ENCODE measurements at regions not wholly inside any gene's neighbourhood (a gene's known extent, or its start where the extent isn't known, plus 50 kb on each side); places are given as distances from the start of the nearest gene placed in this dataset.

DNA sequence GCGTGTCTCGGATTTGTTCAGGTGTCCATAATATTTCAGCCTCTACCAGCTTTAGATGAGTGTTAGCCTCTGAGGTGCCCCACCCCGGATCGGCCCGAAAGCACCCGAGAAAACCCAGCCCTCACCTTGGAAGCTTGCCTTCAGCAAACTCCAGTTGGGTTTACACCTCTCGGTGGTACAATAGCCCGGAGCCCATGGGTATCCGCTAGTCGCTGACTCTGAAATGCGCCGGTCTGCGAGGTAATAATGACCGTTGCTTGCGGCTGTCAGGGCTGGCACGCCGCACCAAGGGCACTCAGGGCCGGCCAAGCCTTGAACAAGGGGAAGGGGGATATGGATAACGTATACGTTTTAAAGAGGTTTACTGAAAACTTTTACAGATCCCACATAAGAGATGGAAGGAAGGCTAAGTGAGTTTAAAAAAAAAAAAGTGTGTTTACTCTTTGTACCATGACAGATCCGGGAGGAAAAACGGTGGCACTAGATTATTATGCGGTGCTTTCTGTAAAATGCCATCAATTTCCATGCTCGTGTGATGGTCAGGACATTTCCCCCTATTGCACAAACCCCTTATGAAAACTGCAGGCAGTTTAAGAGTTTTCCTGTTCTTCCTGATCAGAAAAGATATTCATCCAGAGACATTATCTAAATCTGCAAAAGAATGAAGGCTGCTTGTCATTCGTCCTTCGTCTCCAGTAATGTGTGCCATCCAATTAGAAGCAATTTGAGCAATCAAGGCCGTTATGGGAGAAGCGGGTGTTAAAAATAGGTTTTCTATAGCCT lies 124.2 kb downstream of the TMEM161B start:
- no peak for DNase-seq

DNA sequence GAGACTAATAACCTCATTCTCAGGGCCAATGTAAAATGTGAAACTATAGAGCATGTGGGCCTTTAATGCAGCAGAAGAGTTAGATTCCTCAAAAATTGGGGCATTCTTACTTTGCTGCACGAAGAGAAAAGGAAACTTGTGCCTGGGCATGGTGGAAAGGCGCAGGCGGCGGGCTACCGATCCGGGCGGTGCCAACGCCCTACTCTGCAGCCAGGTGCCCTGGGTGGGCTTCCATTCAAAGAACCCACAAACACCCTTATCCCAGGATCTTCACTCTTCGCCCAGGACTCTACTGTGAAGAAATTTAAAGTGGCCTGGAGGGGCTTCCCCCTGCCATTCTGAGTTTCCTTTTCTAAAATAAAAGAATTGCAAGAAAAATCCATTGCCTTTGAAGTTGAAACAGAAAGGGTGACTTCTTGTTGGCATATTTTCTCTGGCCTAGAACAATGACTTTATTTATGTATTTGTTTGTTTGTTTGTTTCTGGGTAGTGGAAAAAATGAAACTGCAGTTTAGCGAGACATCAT lies 124.9 kb downstream of the TMEM161B start:
- no peak for DNase-seq

DNA sequence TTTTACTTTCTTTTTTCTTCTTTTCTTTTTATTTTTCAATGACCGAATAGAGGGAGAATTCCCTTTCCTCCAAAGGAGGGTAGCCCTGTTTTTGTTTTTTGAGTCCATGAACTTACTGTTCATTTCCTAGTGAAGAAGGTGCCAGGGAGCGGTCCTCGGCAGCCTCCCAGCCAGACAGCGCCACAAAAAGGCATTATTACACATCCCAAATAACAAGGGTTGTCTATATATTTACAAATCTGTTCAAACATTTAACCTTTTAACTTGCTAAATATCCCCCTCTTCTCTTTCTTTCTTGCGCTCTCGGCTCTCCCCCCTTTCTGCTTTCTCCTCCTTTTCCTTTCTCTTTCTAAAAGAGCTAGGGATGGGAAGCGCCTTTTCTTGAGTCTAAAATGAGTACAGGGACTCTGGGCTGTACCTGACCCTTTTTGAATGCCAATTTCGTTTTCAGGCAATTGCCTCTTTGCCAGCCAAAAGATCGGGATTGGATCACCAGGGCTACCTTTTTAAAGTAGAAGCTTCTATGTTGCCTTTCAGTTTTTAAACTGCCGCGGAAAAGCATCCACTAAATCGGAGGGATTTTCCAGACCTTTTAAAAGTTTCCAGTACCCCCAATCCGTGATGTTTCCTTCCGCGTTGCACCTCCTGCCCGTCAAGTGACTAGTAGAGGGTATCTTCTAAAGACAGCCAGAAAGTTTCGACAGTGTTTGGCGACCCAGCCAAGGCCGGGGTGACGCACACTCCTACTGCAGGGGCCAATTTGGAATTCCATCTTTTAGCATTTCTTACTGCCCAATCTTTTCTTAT lies 125.6 kb downstream of the TMEM161B start:
- no peak for DNase-seq

DNA sequence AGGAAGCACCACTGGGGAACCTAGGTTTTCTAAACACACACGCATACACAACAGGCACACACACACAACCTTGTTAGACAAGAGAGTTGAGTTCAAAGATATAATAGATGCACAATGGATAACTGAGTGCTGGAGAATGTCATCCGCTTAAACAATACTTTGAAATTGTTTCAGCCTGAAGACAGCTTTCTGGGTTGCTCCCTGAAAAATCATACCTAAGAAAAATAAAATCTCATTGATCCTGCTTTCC lies 126.1 kb downstream of the TMEM161B start:
- DNase-seq = no peak

DNA sequence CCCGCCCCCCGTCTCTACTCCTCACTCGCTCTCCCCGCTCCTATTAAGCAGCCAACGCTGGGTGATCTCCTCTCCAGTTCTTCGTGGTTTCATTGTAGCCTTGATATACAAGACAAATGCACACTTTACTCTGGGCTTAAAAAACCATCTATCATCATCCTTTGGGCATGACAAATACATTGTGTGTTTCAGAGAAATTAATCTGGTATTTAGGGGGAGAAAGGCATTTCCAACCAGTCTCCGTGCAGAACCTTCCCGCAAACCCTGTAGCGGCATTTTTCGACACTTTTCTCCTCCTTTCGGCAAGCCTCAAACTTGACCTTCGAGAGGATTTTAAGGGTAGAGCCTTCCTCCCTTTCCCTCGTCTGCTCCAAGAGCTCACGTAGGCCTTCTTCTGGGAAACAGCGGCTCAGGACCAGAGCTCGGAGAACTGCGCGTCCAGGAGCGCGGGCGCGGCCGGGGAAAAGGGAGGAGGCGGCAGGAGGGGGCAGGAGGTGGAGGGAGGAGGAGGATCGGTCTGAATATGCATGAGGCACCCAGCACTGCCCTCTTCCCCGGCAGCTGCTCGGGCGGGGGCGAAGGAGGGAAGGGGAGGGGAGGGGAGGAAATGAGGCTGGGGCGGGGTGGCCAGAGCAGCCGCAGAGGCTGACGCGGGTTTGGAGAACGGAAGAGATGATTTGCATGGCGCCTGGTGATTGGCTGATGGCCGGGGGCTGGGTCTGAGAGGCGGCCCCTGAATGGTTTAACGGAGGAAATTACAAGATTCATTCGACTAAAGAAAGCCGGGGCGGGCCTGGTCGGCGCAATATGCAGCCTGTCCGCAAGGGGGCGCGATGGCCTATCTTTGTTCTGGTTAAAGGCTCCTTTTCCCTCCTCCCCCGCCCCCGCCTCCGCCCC lies 127.5 kb downstream of the TMEM161B start:
- peak; percentile 90 for DNase-seq

DNA sequence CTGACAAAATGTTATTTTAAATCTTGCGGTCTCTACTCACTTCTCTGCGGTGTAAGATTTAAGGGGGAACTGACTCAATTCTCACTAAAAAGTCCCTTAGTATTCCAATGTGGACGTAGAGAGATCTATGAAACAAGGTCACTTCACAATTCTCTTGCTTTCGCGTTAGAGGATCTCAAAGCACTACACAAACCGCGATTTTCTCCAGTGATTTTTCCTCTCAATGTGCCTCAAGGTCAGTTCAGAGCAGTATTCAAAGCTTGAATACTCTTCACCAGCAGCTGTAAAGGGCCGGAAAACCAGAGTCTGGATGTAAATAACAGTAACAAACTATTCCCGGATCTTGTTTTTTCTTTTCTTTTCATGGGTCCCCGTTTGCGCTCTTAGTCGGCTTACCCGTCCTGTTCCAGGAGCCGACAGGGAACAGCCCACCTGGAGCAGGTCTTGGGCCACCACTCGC lies 128.2 kb downstream of the TMEM161B start:
- no peak for DNase-seq

DNA sequence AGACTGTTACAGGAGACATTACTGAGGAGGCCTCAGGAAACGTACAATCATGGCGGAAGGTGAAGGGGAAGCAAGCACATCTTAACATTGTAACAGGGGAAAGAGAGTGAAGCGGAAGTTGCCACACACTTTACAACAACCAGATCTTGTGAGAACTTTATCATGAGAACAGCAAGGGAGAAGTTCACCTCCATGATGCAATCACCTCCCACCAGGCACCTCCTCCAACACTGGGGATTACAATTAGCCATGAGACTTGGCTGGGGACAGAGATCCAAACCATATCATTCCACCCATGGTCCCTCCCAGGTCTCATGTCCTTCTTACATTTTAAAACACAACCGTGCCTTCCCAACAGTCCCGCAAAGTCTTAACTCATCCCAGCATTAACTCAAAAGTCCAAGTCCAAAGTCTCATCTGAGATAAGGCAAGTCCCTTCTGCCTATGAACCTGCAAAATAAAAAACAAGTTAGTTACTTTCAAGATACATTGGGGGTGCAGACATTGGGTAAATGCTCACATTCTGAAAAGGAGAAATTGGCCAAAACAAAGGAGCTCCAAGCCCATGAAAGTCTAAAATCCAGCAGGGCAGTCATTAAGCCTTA lies 138.3 kb downstream of the TMEM161B start:
- no peak for DNase-seq

DNA sequence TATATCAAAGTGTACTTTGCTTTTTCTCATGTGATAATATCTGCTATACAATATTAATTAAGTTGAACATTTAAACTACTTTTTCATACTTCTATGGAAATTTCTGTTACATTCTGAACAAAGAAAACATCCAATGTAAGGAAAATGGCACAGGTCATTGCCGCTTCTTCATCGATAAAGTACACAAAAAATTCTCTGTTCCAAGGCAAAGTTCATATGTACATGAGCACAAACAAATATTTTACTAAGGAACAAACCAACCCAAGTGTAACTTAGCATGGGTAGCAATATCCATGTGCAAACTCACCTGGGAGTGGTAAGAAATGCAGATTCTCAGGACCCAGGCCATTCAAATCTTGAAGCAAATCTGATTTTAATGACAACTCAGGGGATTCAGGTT lies 139.8 kb downstream of the TMEM161B start:
- DNase-seq = no peak

DNA sequence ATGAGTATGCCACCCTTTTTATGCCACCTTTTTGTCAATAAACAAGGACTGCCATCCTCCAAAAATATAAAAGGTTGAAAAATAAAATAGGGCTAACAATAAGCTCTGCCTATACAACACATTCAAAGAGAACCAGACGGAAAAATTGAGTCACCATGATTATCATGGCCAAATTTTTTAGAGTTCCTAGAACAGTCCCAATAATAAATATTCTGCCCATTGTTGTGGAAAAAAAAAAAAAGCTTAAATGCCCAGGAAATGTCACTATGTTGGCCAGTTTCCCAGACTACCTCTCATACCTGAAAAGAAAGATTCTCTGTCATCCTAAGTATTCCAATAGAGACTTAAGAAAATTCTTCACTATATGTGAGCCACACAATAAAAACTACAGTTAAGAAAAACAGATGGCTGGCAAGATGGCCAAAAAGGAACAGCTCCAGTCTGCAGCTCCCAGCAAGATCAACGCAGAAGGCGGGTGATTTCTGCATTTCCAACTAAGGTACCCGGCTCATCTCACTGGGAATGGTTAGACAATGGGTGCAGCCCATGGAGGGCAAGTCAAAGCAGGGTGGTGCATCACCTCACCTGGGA lies 149.0 kb downstream of the TMEM161B start:
- DNase-seq = no peak

DNA sequence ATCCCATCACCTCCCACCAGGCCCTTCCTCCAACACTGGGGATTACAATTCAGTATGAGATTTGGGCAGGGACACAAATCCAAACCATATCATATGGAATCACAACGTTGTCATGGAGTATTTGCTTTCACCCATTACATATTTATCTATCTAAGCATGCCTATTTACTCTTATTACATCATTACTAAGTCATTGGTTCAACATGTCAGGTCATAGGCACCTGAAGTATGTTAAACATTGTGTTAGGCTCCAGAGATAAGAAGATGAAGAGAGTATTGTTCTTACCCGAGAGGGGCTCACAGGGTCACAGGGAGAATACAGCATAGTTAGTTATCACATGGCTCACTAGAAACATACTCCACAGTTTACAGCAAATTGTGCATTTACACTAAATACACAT lies 150.5 kb downstream of the TMEM161B start:
- DNase-seq = no peak

DNA sequence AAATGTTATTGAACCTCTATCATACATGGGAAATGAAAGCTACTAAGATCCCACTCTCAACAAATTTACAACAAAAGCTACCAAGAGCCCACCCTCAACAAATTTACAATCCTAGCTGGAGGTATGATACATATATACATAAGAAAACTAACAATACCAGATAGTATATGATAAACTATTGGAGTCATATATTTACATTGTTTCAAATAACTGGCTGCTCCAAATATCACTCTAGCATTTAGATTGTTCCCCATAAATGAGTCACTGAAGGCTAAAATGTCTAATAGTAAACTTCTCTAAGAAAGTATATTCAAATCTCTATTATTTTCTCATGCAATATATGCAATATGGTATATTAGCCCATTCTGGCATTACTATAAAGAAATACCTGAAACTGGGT lies 151.1 kb downstream of the TMEM161B start:
- DNase-seq = no peak

DNA sequence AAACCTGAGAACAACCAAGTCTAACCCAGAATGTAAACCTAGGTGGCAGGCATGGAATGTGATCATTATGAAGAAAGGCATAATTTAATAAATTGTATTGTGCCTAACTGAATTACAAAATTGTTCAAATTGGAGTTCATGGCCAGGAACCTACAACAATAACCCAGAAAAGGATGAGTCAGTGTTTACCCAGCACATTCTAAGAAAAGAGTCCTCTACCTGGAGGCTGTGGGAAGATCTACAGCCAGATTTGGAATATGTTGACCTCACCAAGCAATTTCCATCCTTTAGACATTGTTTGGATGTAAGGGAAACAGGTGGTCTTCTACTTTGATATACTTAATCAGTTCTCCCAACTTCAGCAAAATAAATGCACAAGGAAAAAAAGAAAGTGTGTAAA lies 152.2 kb downstream of the TMEM161B start:
- DNase-seq = no peak

DNA sequence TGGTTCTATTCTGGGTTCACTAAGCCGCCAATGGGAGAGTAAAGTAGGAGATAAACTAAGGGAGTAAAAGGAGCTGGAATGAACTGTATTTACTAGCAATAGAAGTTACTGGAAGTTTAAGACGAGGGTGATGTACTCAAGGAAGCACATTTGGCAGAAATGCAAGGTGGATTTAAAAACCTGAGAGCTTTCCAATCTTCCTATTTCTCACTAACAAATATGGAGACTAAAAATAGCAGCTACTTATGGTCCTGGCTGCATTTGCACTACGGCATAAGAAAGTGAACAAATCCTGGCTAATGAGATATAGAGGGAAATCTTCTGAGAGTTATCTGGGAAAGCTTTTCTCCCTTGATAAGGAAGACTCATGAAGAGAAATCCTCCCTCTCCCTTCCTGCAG lies 153.4 kb downstream of the TMEM161B start:
- no peak for DNase-seq

DNA sequence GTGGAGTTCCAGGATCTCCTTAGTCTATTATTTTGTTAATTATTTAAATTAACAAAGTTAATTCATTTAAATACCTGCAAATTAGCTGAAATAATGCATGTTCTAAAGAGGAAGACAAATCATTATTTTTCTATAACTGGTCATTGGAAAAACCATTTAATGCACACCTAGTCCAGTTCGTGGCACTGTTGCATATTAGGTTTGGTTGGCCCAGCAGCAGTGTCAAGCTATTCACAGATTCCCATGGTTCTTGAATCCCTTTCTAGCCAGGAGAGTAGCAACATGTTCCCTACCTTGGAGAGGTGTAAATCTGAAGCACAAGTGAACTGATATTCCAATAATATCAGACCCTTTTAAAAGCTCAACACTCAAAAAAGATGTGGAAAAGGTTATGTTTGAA lies 155.2 kb downstream of the TMEM161B start:
- DNase-seq = no peak

DNA sequence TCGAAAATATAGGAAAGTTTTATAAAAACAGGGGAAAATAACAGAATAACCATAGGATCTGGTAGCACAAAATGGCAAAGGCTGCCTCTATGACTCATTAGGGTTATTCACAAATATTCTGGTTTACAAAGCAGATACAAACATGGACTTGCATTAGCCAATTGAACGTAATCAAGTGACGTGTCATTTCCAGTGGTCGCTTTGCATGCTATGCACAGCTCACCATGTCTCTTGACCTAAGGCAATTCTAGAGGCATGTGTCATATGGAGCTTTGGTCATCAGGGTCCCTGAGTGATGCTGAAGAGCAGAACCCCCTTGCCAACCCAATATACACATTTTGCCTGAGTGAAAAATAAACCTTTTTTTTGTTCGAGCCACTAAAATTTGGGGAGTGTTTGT lies 158.8 kb downstream of the TMEM161B start:
- DNase-seq = no peak

DNA sequence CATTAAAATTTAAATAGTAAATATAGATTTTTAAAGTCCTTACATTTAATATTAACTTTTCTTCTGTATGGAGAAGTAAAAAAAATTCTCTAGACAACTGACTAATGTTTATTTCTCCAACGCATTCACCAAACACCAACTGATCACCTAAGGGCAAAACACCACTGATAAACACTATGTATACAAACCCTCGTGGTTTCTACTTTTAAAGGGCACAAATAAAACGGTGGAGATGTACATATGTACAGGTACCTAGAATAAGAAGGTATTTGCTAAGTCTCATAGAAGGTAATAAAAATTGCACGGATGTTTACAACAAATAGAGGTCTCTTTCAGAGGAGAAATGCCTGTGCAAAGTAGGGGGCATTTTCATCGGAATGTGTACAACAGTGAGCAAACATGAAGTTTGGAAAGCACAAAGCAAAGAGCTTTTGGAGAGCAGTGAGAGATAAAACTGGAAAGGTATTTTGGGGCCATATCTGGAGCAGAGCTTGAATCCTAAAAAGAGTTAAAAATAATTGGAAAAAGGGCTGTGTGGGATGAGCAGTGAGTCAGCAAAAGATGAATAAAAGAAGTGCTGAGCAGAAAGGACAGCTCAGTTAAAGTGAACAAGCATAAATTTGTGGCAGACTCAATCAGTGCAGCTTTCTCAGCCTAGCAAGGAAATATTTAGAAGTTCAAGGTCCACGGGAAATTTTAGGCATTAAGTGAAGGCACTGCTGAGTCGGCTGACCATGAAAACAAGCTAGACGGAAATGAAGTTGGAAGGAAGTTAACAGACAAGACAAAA lies 160.0 kb downstream of the TMEM161B start:
- no peak for DNase-seq

DNA sequence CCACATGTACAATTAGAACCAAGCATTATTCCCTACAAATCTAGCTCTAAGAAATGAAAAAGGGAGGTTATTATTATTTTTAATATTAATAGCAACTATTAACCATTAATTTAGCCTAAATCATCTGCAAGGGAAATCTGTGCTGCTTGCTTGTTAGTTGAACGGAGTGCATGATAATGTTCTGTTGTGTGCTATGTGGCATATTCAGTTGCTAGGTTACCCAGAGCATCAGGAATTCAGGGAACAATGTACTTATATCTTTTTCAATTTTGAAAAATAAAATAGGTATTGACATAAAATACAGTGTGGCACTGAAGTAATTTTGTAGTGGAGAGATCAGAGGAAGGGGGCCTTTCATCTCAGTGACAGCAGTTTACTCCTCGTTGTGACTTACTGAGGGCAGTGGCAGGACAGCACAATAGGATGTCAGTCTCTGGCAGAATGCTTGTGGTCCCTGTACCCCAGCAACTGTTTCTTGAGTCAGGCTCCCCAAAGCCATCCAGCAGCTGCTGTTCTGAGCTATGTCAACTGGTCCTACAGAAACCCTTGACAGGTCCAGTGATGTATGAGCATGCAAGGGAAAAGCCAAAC lies 173.6 kb downstream of the TMEM161B start:
- no peak for DNase-seq

DNA sequence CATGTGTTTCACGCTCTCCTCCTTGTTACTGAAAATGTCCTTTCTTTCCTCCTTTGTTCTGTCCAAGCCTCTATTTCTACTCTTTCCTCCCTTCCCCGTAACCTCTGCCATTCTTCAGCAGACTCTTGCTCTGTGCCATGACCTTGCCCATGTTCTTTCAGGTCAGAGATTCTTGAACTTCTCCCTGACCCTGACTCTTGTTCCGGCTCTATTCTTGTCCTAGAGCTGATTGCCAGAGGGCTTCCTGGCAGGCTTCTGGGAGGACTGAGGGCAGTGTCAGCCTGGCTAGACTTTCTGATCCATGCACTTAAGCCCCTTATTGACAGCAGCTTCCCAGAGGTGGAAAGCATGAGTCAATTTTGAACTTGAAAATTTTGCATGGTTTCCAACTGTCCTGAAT lies 174.2 kb downstream of the TMEM161B start:
- DNase-seq = no peak

DNA sequence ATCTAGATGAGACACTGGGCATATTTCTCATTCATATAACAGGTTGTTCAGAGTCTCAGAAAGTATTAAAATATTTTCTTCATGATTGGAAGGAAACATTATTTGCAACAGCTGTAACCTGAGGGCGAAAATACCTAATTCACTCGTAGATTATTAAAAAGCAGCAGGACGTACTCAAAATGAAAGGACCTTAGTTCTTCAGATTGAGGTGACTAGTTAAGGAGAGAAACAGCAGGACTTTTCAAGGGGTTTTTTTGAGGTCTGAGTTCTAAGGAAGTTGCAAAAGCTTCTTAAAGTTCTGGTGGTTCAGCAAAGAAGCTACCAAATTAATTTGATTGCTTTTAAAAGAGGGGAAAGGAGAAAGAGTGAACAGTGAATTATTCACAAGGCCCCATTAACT lies 174.9 kb downstream of the TMEM161B start:
- DNase-seq = no peak

DNA sequence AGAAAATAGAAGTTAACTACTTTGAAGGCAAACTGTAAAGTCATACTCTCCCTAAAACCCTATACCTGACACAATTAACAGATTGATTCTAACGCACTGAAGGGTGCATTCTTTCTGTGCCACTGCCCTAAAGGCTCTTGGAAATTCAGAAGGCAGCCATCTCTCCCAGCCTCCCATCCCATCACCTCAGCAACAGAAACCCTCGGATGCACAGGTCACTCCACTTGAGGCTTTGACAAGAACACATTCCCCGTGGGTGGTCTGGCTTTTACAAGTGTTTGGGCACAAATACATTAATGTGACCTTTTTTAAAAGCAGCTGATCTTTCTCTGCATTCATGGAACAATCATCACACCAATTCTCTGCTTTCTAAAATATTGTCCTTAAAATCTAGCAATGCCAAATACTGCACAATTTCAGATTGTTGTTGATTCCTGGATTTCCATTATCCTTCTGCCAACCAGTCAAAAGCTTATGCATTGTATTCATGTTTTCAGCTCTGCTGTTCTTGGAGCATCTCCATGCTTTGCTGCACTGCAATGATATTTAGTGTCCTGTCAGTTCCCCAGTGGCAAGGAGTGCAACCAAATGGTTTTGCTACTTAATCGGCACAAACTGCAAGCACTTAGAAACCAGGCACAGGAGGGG lies 175.6 kb downstream of the TMEM161B start:
- DNase-seq = no peak

DNA sequence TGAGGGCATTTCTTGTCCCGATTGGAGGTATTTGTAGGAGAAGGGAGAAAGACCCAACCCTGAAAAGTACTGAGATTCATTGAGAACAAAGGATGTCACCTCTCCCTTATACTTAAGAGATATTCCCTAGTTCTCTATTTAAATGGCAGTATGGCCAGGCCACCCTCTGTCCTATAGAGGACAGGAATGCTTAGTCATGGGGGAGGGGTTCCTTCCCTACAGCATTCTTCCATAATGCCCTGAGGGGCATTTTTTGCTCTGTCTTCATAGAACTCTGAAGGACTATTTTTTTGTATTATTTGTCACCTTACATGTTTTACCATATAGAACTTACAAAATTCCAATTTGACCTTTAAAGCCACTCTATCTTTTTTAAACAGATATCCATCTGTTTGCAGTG lies 176.3 kb downstream of the TMEM161B start:
- no peak for DNase-seq
